SK-N-SH treated with all-trans-retinoic acid at 6 μM for 48 hours (cell line): ENCODE measurements at regions not wholly inside any gene's neighbourhood (a gene's known extent, or its start where the extent isn't known, plus 50 kb on each side); places are given as distances from the start of the nearest gene placed in this dataset.

Source experiments
- ATAC-seq: fragments of 200-7000 bp; cut with Tn5 transposase; 3 replicates; pipeline ENCODE4 v1.9.1; 2020; ENCODE audit warnings: mild to moderate bottlenecking, moderate library complexity
- ARNTL ChIP-seq: fragments of 450-650 bp; formaldehyde crosslinking; IDR thresholded peaks from 2 replicates; pipeline ENCODE4 v1.5.0; 2020; ENCODE audit warnings: low read depth, mild to moderate bottlenecking, moderate library complexity, borderline replicate concordance
- CREB5 ChIP-seq: fragments of 250-450 bp; sonication (Bioruptor Pico); IDR thresholded peaks from 2 replicates; pipeline ENCODE4 v1.5.1; 2020; ENCODE audit warnings: low read depth, mild to moderate bottlenecking, moderate library complexity
- CSRNP3 ChIP-seq: fragments of 250-450 bp; sonication (Bioruptor Pico); IDR thresholded peaks from 2 replicates; pipeline ENCODE4 v1.5.1; 2021; ENCODE audit warnings: mild to moderate bottlenecking, moderate library complexity
- ESRRG ChIP-seq: fragments of 250-450 bp; sonication (Bioruptor Pico); IDR thresholded peaks from 2 replicates; pipeline ENCODE4 v1.6.1; 2021; ENCODE audit warnings: mild to moderate bottlenecking
- GLIS3 ChIP-seq: fragments of 250-450 bp; sonication (Bioruptor Pico); IDR thresholded peaks from 2 replicates; pipeline ENCODE4 v1.5.0; 2020; ENCODE audit warnings: mild to moderate bottlenecking, moderate library complexity
- ISL1 ChIP-seq: fragments of 250-450 bp; sonication (Bioruptor Pico); IDR thresholded peaks from 2 replicates; pipeline ENCODE4 v2.1.2; 2022; ENCODE audit warnings: mild to moderate bottlenecking, moderate library complexity
- OSR1 ChIP-seq: fragments of 250-450 bp; sonication (Bioruptor Pico); IDR thresholded peaks from 2 replicates; pipeline ENCODE4 v1.8.0; 2022; ENCODE audit warnings: moderate library complexity, mild to moderate bottlenecking, inconsistent platforms
- PATZ1 ChIP-seq: fragments of 250-450 bp; sonication (Bioruptor Pico); IDR thresholded peaks from 2 replicates; pipeline ENCODE4 v1.8.0; 2020; ENCODE audit warnings: mild to moderate bottlenecking, moderate library complexity, borderline replicate concordance
- POU6F1 ChIP-seq: fragments of 250-450 bp; sonication (Bioruptor Pico); IDR thresholded peaks from 2 replicates; pipeline ENCODE4 v1.8.0; 2021; ENCODE audit warnings: low read depth, mild to moderate bottlenecking, moderate library complexity, borderline replicate concordance
- RARB ChIP-seq: fragments of 250-450 bp; sonication (Bioruptor Pico); IDR thresholded peaks from 2 replicates; pipeline ENCODE4 v1.8.0; 2021; ENCODE audit warnings: mild to moderate bottlenecking, moderate library complexity
- TOX ChIP-seq: fragments of 250-450 bp; sonication (Bioruptor Pico); IDR thresholded peaks from 2 replicates; pipeline ENCODE4 v1.8.0; 2021; ENCODE audit warnings: mild to moderate bottlenecking, moderate library complexity, borderline replicate concordance
- TSHZ2 ChIP-seq: fragments of 250-450 bp; sonication (Bioruptor Pico); IDR thresholded peaks from 2 replicates; pipeline ENCODE4 v1.5.0; 2020; ENCODE audit warnings: mild to moderate bottlenecking, moderate library complexity
- ZC3H10 ChIP-seq: fragments of 250-450 bp; sonication (Bioruptor Pico); IDR thresholded peaks from 2 replicates; pipeline ENCODE4 v1.5.1; 2021; ENCODE audit warnings: mild to moderate bottlenecking, moderate library complexity
- ZFP3 ChIP-seq: fragments of 250-450 bp; sonication (Bioruptor Pico); IDR thresholded peaks from 2 replicates; pipeline ENCODE4 v1.5.0; 2020; ENCODE audit warnings: mild to moderate bottlenecking, moderate library complexity
- ZNF565 ChIP-seq: fragments of 450-650 bp; formaldehyde crosslinking; conservative IDR thresholded peaks from 2 replicates; pipeline ENCODE4 v1.5.0; 2020; ENCODE audit warnings: low read depth, mild to moderate bottlenecking, moderate library complexity
- ZNF70 ChIP-seq: fragments of 450-650 bp; formaldehyde crosslinking; IDR thresholded peaks from 2 replicates; pipeline ENCODE4 v1.5.0; 2020; ENCODE audit warnings: mild to moderate bottlenecking, moderate library complexity

- no peak for TF ChIP-seq PATZ1 (CRISPR knock-in tag)
These were observed 250.7 kb upstream of the FAM83B start (continued) for GRCh38 chr6:54595844-54596243.

GRCh38 chr6:54598787-54599313 is 247.7 kb upstream of the FAM83B start:
- TF ChIP-seq CSRNP3 (CRISPR knock-in tag) (no peak), TOX (no peak), CREB5 (CRISPR knock-in tag) (no peak), ESRRG (no peak), ZNF565 (CRISPR knock-in tag) (no peak), GLIS3 (CRISPR knock-in tag) (no peak)
- no peak for ATAC-seq

- no peak for ATAC-seq
- TF ChIP-seq TSHZ2 (no peak), POU6F1 (CRISPR knock-in tag) (no peak), ZNF70 (CRISPR knock-in tag) (no peak), ISL1 (CRISPR knock-in tag) (no peak), ZNF565 (CRISPR knock-in tag) (no peak), ZC3H10 (CRISPR knock-in tag) (no peak), OSR1 (CRISPR knock-in tag) (no peak), RARB (CRISPR knock-in tag) (no peak), CREB5 (CRISPR knock-in tag) (no peak), CSRNP3 (CRISPR knock-in tag) (no peak), ARNTL (CRISPR knock-in tag) (no peak), ZFP3 (CRISPR knock-in tag) (no peak)
These were observed 244.8 kb upstream of the FAM83B start for GRCh38 chr6:54601600-54602300.
